ENCODE measurements at regions not wholly inside any gene's neighbourhood (a gene's known extent, or its start where the extent isn't known, plus 50 kb on each side); places are given as distances from the start of the nearest gene placed in this dataset.

- TF ChIP-seq CTCF (IDR thresholded peaks at IDR 0.05) (no peak), POLR2A (IDR thresholded peaks at IDR 0.05; ENCODE audit: low read length) (no peak), PBX3 (IDR thresholded peaks at IDR 0.05) (no peak), SMC3 (IDR thresholded peaks at IDR 0.05) (no peak), CEBPB (IDR thresholded peaks at IDR 0.05) (no peak), MAZ (IDR thresholded peaks at IDR 0.05; ENCODE audit: borderline replicate concordance, low read depth, low read length) (no peak), CBX2 (IDR thresholded peaks at IDR 0.05; ENCODE audit: borderline replicate concordance, low read depth) (no peak), RAD21 (conservative IDR thresholded peaks at IDR 0.05 in 1 of 2, IDR thresholded peaks at IDR 0.05 in 1 of 2) (no peak)
These were observed 138.8 kb upstream of the SHH start for GRCh38 chr7:155950898-155951553.
